Fibroblast of lung (primary cell): ENCODE measurements at regions not wholly inside any gene's neighbourhood (a gene's known extent, or its start where the extent isn't known, plus 50 kb on each side); places are given as distances from the start of the nearest gene placed in this dataset.

Source experiments
- EZH2 ChIP-seq: IDR thresholded peaks from 2 replicates; pipeline ENCODE4 v1.5.1; 2012; ENCODE audit warnings: low read length, control low read depth, mild to moderate bottlenecking; ENCODE audit errors: missing control alignments
- TF ChIP-seq, protein P1 (sequence below), 2 donors: IDR thresholded peaks in 1 of 2; conservative IDR thresholded peaks in 1 of 2; 1 replicate in 1 of 2; 2 replicates in 1 of 2; pipeline ENCODE4 v1.5.1; 2011 to 2012; ENCODE audit warnings: low read length in 2 of 2, control low read depth in 1 of 2, inconsistent platforms in 1 of 2, low read depth in 1 of 2, mild to moderate bottlenecking in 1 of 2

DNA sequence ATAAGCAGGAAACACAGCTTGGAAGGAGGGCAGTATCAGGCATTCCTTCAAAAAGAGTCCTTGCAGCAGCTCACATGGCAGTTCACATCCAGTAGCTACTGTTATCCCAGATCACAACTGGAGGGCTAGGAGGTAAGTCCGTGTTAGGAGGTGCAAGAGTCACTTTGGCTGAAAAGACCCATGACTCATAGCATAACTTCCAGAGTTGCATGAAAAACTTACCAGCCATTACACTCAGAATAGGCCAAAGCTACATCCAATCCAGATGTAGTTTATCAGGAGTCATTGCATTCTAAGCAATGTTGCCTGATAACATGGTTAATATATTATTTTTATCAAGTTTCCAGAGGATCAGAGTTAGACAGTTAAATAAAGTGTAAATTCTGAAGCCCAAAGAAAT lies 1126.4 kb upstream of the SEMA6A start:
- TF ChIP-seq, protein P1, sequence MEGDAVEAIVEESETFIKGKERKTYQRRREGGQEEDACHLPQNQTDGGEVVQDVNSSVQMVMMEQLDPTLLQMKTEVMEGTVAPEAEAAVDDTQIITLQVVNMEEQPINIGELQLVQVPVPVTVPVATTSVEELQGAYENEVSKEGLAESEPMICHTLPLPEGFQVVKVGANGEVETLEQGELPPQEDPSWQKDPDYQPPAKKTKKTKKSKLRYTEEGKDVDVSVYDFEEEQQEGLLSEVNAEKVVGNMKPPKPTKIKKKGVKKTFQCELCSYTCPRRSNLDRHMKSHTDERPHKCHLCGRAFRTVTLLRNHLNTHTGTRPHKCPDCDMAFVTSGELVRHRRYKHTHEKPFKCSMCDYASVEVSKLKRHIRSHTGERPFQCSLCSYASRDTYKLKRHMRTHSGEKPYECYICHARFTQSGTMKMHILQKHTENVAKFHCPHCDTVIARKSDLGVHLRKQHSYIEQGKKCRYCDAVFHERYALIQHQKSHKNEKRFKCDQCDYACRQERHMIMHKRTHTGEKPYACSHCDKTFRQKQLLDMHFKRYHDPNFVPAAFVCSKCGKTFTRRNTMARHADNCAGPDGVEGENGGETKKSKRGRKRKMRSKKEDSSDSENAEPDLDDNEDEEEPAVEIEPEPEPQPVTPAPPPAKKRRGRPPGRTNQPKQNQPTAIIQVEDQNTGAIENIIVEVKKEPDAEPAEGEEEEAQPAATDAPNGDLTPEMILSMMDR (conservative IDR thresholded peaks at IDR 0.05 in 1 of 2, IDR thresholded peaks at IDR 0.05 in 1 of 2; ENCODE audit: low read depth in 1 of 2, low read length in 2 of 2), result no peak
- TF ChIP-seq EZH2, result no peak
